NCI-H2227 treated with DMSO at 0.1 percent for 48 hours (cell line): ENCODE measurements at regions not wholly inside any gene's neighbourhood (a gene's known extent, or its start where the extent isn't known, plus 50 kb on each side); places are given as distances from the start of the nearest gene placed in this dataset.

Experiments
- DNase-seq: peaks from one replicate; lab custom pipeline; 2025; lab: John Stamatoyannopoulos, UW

DNA sequence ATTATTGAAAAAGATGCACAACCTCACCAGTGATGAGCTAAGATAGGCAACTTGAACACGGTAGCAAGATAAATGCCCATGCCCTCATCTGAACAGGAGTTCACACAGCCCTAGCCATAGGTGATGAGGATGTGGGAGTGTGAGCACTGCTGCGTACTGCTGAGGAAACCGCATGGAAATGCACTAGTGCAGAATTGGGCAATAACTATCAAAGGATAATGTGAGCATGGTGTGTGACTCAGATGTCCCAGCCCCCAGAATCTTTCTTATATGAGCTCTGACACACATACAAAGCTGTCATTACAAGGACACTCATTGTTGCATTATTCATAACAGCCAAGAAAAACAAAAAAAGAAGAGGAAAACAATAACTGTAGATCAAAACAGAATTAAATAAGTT lies 521.2 kb downstream of the IRX1 start:
- no peak for DNase-seq

- DNase-seq, result no peak
These were observed 528.8 kb downstream of the IRX1 start for GRCh38 chr5:4124221-4124970.

GRCh38 chr5:4128994-4129393 lies 533.4 kb downstream of the IRX1 start:
- no peak for DNase-seq

DNA sequence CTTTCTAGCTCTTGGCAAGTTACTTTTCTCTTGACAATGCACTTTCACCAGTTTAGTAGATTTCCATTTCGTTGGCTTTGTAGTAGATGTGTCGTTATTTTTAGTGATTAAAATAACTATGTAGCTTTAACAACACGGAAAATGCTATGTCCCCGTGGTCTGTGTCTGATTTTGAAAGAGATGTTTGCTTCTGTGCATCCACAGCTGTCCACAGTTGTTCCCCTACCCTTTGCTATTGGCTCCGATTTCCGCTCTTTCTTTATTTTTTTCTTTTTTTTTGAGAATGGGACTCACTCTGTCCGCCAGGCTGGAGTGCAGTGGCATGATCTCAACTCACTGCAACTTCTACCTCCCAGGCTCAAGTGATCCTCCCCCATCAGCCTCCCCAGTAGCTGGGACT lies 533.9 kb downstream of the IRX1 start:
- no peak for DNase-seq

DNA sequence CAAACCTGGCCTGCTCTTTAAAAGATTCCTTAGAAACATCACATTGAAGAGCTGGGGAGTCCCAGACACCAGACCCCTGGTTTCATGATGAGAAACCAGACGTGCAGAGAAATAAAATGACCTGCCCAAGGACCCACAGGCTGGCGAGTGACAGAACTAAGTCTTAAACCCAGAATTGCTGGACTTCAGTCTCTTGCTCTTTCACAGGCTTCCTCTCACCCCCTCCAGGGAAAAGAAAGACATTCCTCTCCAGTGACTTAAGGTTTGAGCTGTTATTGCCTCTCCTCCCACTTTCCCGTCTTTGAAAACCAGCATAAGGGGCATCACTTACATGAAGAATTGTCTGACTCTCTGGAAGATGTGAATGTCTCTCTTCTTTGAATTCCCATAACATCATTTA lies 535.2 kb downstream of the IRX1 start:
- no peak for DNase-seq

DNA sequence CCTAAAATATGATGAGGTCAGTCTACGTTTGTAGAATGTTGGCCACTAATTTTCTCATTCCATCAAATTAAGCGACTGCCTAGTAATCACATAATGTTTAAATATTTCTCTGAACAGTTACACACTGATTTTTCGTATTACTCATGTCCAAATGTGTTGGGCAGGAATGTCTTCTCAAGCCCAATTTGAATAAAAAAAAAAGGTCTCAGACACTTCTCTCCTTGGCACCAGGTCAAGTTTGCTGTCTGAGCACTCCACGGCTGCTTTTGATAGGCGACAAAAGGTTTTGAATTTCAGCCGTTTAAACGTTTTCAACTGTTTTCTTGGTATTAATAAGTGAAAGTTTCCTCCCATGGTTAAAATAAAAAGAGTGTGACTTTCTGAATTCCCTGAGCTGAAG lies 542.1 kb downstream of the IRX1 start:
- DNase-seq, result no peak

DNA sequence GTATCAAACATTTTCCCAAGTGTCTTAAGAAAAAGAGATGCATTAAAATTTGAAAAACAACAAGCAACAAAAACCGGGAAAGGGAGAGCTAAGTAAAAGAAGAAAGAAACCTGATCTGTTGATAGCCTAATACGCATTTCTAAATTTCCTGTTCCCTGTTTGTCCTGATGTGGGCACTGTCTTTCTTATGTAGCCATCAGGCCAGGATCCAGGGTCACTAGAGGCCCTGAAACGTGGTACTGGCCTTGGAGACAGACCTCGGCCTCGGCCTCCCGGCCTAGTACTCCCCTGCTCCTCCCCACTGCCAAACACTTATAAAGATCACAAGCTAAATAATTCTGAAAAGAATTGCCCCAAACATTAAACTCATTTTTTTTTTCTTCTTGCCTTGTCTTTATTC lies 547.2 kb downstream of the IRX1 start:
- DNase-seq, result no peak

- DNase-seq, result no peak
These were observed 548.9 kb downstream of the IRX1 start for GRCh38 chr5:4144411-4145007.

GRCh38 chr5:4145511-4145910 lies 549.9 kb downstream of the IRX1 start:
- DNase-seq, result no peak

DNA sequence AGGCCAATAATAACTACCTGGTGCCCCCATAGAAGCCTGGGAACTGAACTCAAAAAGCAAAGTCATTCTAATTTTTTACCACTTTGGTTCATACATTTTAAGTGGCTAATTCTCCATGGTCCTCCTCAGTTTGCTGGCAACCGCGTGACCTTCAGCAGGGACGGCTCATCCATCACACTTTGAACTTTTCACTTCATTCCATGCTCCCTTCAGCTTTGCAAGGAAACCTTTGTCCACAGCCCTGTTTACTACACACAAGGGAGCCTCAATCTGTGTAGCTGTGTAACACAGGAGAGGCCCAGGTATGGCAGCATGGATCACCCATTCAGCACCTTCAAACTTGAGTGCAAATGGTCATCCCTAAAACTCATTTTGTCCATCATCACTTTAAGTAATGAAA lies 552.4 kb downstream of the IRX1 start:
- no peak for DNase-seq

- DNase-seq, result no peak
These were observed 554.4 kb downstream of the IRX1 start for GRCh38 chr5:4150067-4150466.

DNA sequence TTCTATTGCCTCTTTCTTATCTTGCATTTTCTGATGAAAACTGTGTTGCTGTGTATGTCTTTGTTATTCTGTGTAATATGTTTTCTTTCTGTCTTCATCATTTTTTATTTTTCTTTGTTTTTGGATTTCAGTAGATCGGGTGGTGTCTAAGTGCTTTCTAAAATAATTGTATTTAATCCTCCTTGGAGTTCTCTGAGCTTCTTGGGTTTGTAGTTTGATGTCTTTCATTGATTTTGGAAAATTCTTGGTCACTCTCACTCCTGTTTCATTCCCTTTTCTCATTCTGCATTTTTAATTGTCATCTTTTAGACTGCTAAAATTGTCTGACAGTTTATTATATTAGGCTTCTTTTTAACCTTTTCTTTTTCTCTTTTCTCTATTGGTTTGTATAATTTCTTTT lies 560.5 kb downstream of the IRX1 start:
- no peak for DNase-seq

DNA sequence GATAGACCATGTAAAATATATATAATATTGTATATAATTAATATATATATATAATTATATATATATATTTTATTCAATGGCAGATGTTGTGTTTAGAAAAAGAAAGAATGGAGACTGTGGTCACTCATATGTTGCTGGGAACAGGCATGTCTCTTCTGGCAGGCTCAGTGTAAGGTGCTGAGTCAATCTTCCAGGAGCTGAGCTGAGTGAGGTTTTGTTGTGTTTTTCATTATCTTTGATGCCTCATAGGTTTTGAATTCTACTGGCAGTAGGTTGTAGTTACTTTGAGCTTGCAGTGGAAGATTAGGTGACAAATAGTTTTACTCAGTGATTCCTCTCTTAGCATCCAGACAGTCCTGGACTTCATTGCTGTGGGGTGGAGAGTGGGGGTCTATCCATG lies 561.3 kb downstream of the IRX1 start:
- DNase-seq, result no peak

GRCh38 chr5:4158750-4159447 lies 563.3 kb downstream of the IRX1 start:
- DNase-seq, result no peak

DNA sequence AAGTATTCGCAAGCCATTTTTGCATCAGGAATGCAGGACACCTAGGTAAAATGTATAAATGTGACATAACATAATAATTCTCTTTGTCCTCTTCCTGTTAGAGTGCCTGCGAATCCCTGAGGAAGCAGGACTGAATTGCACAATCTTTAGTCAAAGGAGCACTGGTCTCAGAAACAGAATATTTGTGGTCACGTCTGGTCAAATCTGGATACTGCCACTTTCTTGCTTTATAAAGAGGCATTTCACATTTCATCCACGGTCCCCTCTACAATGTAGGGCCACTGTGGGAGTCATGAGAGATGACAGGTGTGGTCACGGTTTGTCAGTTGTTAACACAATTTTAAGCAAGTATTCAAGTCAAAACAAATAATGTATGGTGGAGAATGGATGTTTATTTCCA lies 564.0 kb downstream of the IRX1 start:
- no peak for DNase-seq

DNA sequence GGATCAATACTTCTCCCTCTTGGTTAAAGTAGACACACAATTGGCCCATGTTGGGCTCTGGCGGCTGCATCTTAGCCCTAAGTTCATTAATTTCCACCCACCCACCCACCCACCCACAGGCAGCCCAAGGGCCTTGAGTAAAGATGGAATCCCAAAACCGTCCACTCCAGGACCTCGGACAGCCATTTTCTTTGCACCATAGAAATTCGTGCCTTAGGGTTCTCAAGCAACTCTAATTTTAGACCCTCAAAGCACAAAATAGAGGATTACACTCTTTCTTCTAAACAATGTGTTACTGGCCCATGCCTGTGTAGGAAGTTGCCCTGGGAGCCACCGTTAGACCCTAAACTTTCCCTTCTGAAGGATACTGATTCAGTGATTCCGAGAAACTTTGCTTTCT lies 568.5 kb downstream of the IRX1 start:
- no peak for DNase-seq

- no peak for DNase-seq
These were observed 585.1 kb downstream of the IRX1 start for GRCh38 chr5:4180703-4181102.

GRCh38 chr5:4182144-4182543 lies 586.5 kb downstream of the IRX1 start:
- no peak for DNase-seq

- DNase-seq, result no peak
These were observed 589.5 kb downstream of the IRX1 start for GRCh38 chr5:4185127-4185526.

- no peak for DNase-seq
These were observed 593.1 kb downstream of the IRX1 start for GRCh38 chr5:4188704-4189103.

DNA sequence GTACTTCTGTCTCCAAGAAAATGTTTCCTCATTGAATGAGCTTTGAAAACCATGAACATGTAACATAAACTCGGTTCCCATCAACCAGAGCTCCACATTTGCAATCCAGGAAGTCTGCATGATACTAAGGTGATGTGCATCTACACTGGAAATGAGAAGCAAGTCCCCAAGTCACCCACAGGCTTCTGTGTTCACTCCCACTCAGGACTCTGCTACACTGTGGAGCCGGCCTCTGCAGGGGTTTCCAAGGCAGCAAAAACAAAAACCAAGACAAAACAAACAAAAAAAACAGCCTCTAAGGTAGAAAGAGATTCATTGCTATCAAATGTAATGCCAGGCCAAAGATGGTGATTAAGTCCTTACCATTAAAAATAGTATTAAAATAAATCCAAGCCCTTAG lies 593.7 kb downstream of the IRX1 start:
- DNase-seq, result no peak

GRCh38 chr5:4191041-4191440 lies 595.4 kb downstream of the IRX1 start:
- DNase-seq, result no peak

DNA sequence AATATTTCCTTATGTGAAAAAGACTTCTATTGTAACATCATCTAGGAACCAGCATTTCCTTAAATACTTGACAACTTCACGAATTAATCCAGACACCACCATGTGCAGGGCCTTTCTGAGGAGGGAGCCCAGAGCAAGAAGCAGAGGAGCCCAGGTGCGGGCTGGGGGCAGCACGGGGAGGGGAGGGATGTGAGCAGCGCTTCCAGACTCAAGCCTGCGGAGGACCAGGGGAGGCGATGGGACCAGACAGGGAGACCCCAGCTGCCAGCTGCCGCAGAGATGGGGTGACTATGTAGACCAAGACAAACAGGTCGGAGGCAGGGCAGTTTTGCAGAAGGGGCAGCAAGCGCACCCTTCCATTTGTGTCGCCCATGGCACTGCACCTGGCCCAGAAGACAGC lies 596.1 kb downstream of the IRX1 start:
- no peak for DNase-seq

DNA sequence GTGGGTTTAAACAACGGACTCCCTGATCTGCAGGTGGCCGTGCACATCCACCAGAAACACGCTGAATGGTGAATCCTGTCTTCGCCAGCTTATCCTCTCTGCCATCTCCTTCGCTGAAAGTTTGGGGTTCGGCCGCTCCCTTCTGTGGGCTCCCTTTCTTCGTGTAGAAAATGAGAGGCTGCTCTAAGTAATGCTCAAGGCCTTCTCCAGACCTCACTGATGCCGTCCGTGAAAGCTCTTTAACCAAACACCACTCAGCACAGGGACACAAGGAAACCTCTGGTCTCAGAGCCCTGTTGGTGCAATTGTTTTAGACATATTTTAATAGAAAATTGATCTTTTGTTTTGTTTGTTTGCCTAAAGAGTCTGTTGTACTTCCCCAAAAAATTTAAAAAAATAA lies 596.5 kb downstream of the IRX1 start:
- no peak for DNase-seq
